OCI-LY1 (cell line): ENCODE measurements at regions not wholly inside any gene's neighbourhood (a gene's known extent, or its start where the extent isn't known, plus 50 kb on each side); places are given as distances from the start of the nearest gene placed in this dataset.

Experiments
- H2AFZ ChIP-seq: fragments of 200-600 bp; sonication (generic), shearing (Covaris generic); 2 replicates; pipeline ENCODE4 v1.6.0; 2014; ENCODE audit warnings: antibody characterized with exemption, mild to moderate bottlenecking, low read length
- H3F3A ChIP-seq: fragments of 200-600 bp; sonication (generic), shearing (Covaris generic); 2 replicates; pipeline ENCODE4 v1.6.0; 2014; ENCODE audit warnings: mild to moderate bottlenecking, antibody characterized with exemption, low read length, moderate library complexity; ENCODE audit not compliant: insufficient read depth
- H3K27ac ChIP-seq: fragments of 200-600 bp; sonication (generic); 2 replicates; pipeline ENCODE4 v1.5.1; 2014; ENCODE audit warnings: low read length, mixed run types, mild to moderate bottlenecking, low read depth; ENCODE audit not compliant: poor library complexity, severe bottlenecking
- H3K27me3 ChIP-seq: fragments of 200-600 bp; sonication (generic); 2 replicates; pipeline ENCODE4 v1.6.0; 2014; ENCODE audit warnings: antibody characterized with exemption, mild to moderate bottlenecking, low read length, moderate library complexity; ENCODE audit not compliant: insufficient read depth
- H3K36me3 ChIP-seq: fragments of 200-600 bp; sonication (generic); 2 replicates; pipeline ENCODE4 v1.6.1; 2014; ENCODE audit warnings: mild to moderate bottlenecking, antibody characterized with exemption, low read length, moderate library complexity, mixed read lengths; ENCODE audit not compliant: insufficient read depth
- H3K4me1 ChIP-seq: fragments of 200-600 bp; sonication (generic); 2 replicates; pipeline ENCODE4 v1.5.1; 2014; ENCODE audit warnings: mild to moderate bottlenecking, low read length, moderate library complexity; ENCODE audit not compliant: insufficient read depth, severe bottlenecking
- H3K4me2 ChIP-seq: fragments of 200-600 bp; sonication (generic), shearing (Covaris generic); 2 replicates; pipeline ENCODE4 v1.6.1; 2014; ENCODE audit warnings: low read length
- H3K4me3 ChIP-seq: fragments of 200-600 bp; sonication (generic); 2 replicates; pipeline ENCODE4 v1.5.1; 2014; ENCODE audit warnings: low read length, low read depth, mild to moderate bottlenecking, mixed read lengths; ENCODE audit not compliant: poor library complexity, severe bottlenecking
- H3K79me2 ChIP-seq: fragments of 200-600 bp; shearing (Covaris generic); 2 replicates; pipeline ENCODE4 v1.6.1; 2016; ENCODE audit warnings: mixed run types, low read length, mixed read lengths; ENCODE audit not compliant: insufficient read depth
- H3K9ac ChIP-seq: fragments of 200-600 bp; sonication (generic), shearing (Covaris generic); 2 replicates; pipeline ENCODE4 v1.6.1; 2014; ENCODE audit warnings: mild to moderate bottlenecking, low read length, mixed read lengths
- H3K9me2 ChIP-seq: fragments of 200-600 bp; sonication (generic), shearing (Covaris generic); 2 replicates; pipeline ENCODE4 v1.6.1; 2014; ENCODE audit warnings: low read depth, mild to moderate bottlenecking, low read length, mixed read lengths
- H3K9me3 ChIP-seq: fragments of 200-600 bp; shearing (Covaris generic); 2 replicates; pipeline ENCODE4 v1.6.1; 2014; ENCODE audit warnings: low read length, mixed read lengths
- H4K20me1 ChIP-seq: fragments of 200-600 bp; sonication (generic), shearing (Covaris generic); 2 replicates; pipeline ENCODE4 v1.6.0; 2016; ENCODE audit warnings: mild to moderate bottlenecking, low read length; ENCODE audit not compliant: insufficient read depth
- CTCF ChIP-seq: fragments of 200-600 bp; sonication (generic), shearing (Covaris generic); IDR thresholded peaks from 2 replicates; pipeline ENCODE4 v1.5.1; 2017; ENCODE audit warnings: mild to moderate bottlenecking, antibody characterized with exemption, low read length, moderate library complexity, mixed read lengths
- EZH2 ChIP-seq: fragments of 200-600 bp; sonication (generic), shearing (Covaris generic); IDR thresholded peaks from 2 replicates; pipeline ENCODE4 v1.8.0; 2017; ENCODE audit warnings: borderline replicate concordance, mixed run types, mild to moderate bottlenecking, antibody characterized with exemption, low read length, moderate library complexity, mixed read lengths

- no peaks in the 10 kb centered on the region for H3K79me2 ChIP-seq
- H4K20me1 ChIP-seq: no peaks in the 10 kb centered on the region
- no peaks in the 10 kb centered on the region for H3K9me2 ChIP-seq
- no peaks in the 10 kb centered on the region for H3K36me3 ChIP-seq
- H3F3A ChIP-seq: no peaks in the 10 kb centered on the region
- H3K4me2 ChIP-seq: no peak overlapping the region
- H3K27ac ChIP-seq: no peak overlapping the region
- no peaks in the 10 kb centered on the region for H3K9me3 ChIP-seq
- no peak overlapping the region for H3K4me3 ChIP-seq
- H2AFZ ChIP-seq: no peak overlapping the region
- no peaks in the 10 kb centered on the region for H3K4me1 ChIP-seq
- H3K27me3 ChIP-seq: no peaks in the 10 kb centered on the region
- H3K9ac ChIP-seq: no peak overlapping the region
- TF ChIP-seq CTCF: no peak
- TF ChIP-seq EZH2: no peak
Observed at GRCh38 chr2:153235516-153235915, 243.0 kb downstream of the RPRM start.

- no peak overlapping the region for H3K9ac ChIP-seq
- H3K4me1 ChIP-seq: no peaks in the 10 kb centered on the region
- no peaks in the 10 kb centered on the region for H4K20me1 ChIP-seq
- H3K9me3 ChIP-seq: no peaks in the 10 kb centered on the region
- no peaks in the 10 kb centered on the region for H3F3A ChIP-seq
- no peaks in the 10 kb centered on the region for H3K9me2 ChIP-seq
- H3K36me3 ChIP-seq: no peaks in the 10 kb centered on the region
- no peaks in the 10 kb centered on the region for H3K79me2 ChIP-seq
- TF ChIP-seq EZH2 (no peak), CTCF (no peak)
- H3K27me3 ChIP-seq: no peaks in the 10 kb centered on the region
- H3K4me2 ChIP-seq: no peak overlapping the region
- no peak overlapping the region for H3K27ac ChIP-seq
- no peak overlapping the region for H2AFZ ChIP-seq
- no peak overlapping the region for H3K4me3 ChIP-seq
Observed at GRCh38 chr2:153232464-153232863, 246.1 kb downstream of the RPRM start.

GRCh38 chr2:153230977-153231376, 247.6 kb downstream of the RPRM start:
- Histone ChIP-seq H3K79me2 (no peaks in the 10 kb centered on the region), H2AFZ (no peak overlapping the region), H3F3A (no peaks in the 10 kb centered on the region), H3K4me3 (no peak overlapping the region), H3K27ac (no peak overlapping the region), H3K36me3 (no peaks in the 10 kb centered on the region), H3K9me2 (no peaks in the 10 kb centered on the region), H3K4me1 (no peaks in the 10 kb centered on the region), H3K4me2 (no peak overlapping the region), H3K9me3 (no peaks in the 10 kb centered on the region), H4K20me1 (no peaks in the 10 kb centered on the region), H3K9ac (no peak overlapping the region), H3K27me3 (no peaks in the 10 kb centered on the region)
- TF ChIP-seq CTCF: no peak
- TF ChIP-seq EZH2: no peak
